ENCODE measurements at regions not wholly inside any gene's neighbourhood (a gene's known extent, or its start where the extent isn't known, plus 50 kb on each side); places are given as distances from the start of the nearest gene placed in this dataset.

DNA sequence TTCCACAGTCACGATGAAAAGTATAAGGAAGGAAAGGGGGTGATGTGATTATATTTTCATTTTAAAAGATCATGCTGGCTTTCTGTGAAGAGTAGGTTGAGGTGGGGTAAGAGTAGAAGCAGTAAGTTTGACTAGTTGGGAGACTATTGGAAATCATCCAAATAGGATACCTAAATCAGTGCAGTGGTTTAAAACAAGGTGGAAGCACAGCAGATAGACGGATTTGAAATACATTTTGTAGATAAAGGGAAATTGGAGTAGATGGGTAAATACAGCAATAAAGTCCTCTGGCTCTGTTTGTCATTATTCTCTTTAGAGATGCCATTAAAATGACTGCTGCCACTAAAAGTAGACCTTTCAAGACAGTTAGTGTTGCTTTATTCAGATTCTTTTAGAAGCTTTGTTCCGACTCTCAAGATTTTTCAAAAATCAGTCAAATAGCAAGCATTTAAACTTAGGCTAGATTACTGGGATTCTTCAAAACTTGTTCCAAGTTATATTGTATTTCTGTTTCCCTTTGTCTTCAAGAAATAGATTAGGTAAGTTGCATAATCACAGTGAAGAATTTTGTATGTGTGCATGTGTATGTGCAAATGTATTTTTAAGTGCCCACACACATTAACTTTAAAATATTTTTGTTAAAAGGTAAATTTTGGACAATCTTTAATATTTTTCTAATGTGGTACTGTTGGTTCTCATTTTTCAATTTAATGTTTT, 61.7 kb upstream of the DTNA start (continued):
- TF ChIP-seq, protein P1, sequence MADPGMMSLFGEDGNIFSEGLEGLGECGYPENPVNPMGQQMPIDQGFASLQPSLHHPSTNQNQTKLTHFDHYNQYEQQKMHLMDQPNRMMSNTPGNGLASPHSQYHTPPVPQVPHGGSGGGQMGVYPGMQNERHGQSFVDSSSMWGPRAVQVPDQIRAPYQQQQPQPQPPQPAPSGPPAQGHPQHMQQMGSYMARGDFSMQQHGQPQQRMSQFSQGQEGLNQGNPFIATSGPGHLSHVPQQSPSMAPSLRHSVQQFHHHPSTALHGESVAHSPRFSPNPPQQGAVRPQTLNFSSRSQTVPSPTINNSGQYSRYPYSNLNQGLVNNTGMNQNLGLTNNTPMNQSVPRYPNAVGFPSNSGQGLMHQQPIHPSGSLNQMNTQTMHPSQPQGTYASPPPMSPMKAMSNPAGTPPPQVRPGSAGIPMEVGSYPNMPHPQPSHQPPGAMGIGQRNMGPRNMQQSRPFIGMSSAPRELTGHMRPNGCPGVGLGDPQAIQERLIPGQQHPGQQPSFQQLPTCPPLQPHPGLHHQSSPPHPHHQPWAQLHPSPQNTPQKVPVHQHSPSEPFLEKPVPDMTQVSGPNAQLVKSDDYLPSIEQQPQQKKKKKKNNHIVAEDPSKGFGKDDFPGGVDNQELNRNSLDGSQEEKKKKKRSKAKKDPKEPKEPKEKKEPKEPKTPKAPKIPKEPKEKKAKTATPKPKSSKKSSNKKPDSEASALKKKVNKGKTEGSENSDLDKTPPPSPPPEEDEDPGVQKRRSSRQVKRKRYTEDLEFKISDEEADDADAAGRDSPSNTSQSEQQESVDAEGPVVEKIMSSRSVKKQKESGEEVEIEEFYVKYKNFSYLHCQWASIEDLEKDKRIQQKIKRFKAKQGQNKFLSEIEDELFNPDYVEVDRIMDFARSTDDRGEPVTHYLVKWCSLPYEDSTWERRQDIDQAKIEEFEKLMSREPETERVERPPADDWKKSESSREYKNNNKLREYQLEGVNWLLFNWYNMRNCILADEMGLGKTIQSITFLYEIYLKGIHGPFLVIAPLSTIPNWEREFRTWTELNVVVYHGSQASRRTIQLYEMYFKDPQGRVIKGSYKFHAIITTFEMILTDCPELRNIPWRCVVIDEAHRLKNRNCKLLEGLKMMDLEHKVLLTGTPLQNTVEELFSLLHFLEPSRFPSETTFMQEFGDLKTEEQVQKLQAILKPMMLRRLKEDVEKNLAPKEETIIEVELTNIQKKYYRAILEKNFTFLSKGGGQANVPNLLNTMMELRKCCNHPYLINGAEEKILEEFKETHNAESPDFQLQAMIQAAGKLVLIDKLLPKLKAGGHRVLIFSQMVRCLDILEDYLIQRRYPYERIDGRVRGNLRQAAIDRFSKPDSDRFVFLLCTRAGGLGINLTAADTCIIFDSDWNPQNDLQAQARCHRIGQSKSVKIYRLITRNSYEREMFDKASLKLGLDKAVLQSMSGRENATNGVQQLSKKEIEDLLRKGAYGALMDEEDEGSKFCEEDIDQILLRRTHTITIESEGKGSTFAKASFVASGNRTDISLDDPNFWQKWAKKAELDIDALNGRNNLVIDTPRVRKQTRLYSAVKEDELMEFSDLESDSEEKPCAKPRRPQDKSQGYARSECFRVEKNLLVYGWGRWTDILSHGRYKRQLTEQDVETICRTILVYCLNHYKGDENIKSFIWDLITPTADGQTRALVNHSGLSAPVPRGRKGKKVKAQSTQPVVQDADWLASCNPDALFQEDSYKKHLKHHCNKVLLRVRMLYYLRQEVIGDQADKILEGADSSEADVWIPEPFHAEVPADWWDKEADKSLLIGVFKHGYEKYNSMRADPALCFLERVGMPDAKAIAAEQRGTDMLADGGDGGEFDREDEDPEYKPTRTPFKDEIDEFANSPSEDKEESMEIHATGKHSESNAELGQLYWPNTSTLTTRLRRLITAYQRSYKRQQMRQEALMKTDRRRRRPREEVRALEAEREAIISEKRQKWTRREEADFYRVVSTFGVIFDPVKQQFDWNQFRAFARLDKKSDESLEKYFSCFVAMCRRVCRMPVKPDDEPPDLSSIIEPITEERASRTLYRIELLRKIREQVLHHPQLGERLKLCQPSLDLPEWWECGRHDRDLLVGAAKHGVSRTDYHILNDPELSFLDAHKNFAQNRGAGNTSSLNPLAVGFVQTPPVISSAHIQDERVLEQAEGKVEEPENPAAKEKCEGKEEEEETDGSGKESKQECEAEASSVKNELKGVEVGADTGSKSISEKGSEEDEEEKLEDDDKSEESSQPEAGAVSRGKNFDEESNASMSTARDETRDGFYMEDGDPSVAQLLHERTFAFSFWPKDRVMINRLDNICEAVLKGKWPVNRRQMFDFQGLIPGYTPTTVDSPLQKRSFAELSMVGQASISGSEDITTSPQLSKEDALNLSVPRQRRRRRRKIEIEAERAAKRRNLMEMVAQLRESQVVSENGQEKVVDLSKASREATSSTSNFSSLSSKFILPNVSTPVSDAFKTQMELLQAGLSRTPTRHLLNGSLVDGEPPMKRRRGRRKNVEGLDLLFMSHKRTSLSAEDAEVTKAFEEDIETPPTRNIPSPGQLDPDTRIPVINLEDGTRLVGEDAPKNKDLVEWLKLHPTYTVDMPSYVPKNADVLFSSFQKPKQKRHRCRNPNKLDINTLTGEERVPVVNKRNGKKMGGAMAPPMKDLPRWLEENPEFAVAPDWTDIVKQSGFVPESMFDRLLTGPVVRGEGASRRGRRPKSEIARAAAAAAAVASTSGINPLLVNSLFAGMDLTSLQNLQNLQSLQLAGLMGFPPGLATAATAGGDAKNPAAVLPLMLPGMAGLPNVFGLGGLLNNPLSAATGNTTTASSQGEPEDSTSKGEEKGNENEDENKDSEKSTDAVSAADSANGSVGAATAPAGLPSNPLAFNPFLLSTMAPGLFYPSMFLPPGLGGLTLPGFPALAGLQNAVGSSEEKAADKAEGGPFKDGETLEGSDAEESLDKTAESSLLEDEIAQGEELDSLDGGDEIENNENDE (IDR thresholded peaks at IDR 0.05; ENCODE audit: insufficient replicate concordance, low read length): no peak
- TF ChIP-seq RAD21 (IDR thresholded peaks at IDR 0.05 in 1 of 2, conservative IDR thresholded peaks at IDR 0.05 in 1 of 2; ENCODE audit: low read depth in 2 of 2, low read length in 2 of 2) (no peak), SAP30 (IDR thresholded peaks at IDR 0.05; ENCODE audit: insufficient read depth, insufficient replicate concordance, low read length) (no peak)
